ENCODE measurements at regions not wholly inside any gene's neighbourhood (a gene's known extent, or its start where the extent isn't known, plus 50 kb on each side); places are given as distances from the start of the nearest gene placed in this dataset.

DNA sequence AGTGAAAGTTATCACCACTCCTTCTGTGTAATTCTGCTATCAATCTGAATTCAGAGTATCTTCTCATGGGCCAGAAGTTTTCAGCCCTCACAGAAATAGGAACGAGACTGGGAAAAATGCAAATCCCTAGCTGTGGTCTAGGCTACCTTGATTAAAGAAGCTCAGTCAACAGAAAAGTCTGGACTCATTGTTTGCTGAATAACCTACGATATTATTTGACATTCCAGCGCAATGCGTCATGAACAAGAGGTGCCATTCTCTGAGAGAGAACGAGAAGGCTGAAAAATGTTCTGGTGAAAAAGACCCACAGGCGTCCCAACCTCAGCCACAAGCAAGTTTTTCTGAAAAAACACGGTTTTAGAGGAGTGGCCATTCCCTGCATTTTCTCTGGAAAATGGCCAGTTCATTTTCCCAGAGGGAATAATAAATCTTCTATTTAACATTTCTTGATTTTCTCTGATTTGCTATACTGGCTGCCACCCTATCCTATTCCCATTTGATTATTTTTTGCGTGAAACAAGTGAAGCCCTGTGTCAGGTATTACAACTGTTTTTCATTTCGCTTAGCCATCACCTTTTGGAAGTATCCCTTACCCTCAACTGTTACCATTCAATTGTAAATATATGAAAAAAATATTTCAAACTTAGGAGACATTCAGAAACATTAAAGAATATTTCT, 1117.6 kb upstream of the PRKX start:
- peak; percentile 64 for FAIRE-seq
- H3K4me3 Mint-ChIP-seq (ENCODE audit: unreplicated experiment) = no peak overlapping the region
- H3K27ac Mint-ChIP-seq (ENCODE audit: unreplicated experiment) = peak overlapping the region; percentile 62

DNA sequence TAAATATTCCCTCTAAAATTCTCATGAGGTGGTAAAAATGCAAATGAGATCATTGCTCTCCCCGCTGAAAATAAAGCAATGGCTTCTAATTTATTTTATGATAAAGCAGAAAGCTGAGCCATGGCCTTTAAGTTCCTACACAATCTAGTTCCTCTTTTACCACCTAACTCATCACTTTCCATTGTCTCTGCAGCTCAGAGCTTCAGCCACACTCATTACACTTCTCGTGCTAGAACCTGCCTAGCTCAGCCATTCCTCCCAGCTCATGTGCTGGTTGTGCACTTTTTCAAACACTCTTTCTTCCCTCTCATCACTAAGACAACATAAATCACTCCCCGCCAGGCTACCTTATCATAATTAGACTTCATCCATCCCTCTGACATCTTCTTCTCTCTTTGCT, 1112.1 kb upstream of the PRKX start:
- Histone ChIP-seq H3K4me1 (ENCODE audit: insufficient read depth, low read length) (no peaks in the 10 kb centered on the region), H3K27me3 (ENCODE audit: insufficient read depth, low read length) (no peaks in the 10 kb centered on the region), H3K9ac (ENCODE audit: low read length) (no peak overlapping the region), H3K27ac (ENCODE audit: low read depth, low read length) (no peak overlapping the region), H3K4me2 (ENCODE audit: low read length) (no peak overlapping the region), H2AFZ (ENCODE audit: low read depth, low read length) (no peak overlapping the region), H3K4me3 (ENCODE audit: insufficient read depth, low read depth, low read length) (no peak overlapping the region), H3K36me3 (ENCODE audit: insufficient read depth, low read length) (no peaks in the 10 kb centered on the region), H4K20me1 (ENCODE audit: insufficient read depth, low read length) (no peaks in the 10 kb centered on the region), H3K9me3 (ENCODE audit: insufficient read depth, low read depth, low read length) (no peaks in the 10 kb centered on the region), H3K79me2 (ENCODE audit: insufficient read depth, low read length) (no peaks in the 10 kb centered on the region)
- Mint-ChIP-seq H3K27ac (ENCODE audit: unreplicated experiment) (no peak overlapping the region), H3K4me1 (ENCODE audit: low read depth, unreplicated experiment) (peaks cover 3% of the 10 kb centered on the region), H3K36me3 (ENCODE audit: low read depth, unreplicated experiment) (no peaks in the 10 kb centered on the region), H3K9me3 (ENCODE audit: unreplicated experiment) (peaks cover 2% of the 10 kb centered on the region), H3K4me3 (ENCODE audit: unreplicated experiment) (no peak overlapping the region), H3K27me3 (ENCODE audit: low read depth, unreplicated experiment) (no peaks in the 10 kb centered on the region)
- FAIRE-seq (no peak), DNase-seq (ENCODE audit: low read depth) (no peak)
- TF ChIP-seq, protein P1, sequence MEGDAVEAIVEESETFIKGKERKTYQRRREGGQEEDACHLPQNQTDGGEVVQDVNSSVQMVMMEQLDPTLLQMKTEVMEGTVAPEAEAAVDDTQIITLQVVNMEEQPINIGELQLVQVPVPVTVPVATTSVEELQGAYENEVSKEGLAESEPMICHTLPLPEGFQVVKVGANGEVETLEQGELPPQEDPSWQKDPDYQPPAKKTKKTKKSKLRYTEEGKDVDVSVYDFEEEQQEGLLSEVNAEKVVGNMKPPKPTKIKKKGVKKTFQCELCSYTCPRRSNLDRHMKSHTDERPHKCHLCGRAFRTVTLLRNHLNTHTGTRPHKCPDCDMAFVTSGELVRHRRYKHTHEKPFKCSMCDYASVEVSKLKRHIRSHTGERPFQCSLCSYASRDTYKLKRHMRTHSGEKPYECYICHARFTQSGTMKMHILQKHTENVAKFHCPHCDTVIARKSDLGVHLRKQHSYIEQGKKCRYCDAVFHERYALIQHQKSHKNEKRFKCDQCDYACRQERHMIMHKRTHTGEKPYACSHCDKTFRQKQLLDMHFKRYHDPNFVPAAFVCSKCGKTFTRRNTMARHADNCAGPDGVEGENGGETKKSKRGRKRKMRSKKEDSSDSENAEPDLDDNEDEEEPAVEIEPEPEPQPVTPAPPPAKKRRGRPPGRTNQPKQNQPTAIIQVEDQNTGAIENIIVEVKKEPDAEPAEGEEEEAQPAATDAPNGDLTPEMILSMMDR (IDR thresholded peaks at IDR 0.05; ENCODE audit: insufficient read depth, low read depth, low read length) = no peak
- no peak for TF ChIP-seq EZH2 (IDR thresholded peaks at IDR 0.05; ENCODE audit: insufficient read depth, low read length)

More for the DNA sequence above, 1117.6 kb upstream of the PRKX start:
- Histone ChIP-seq H3K9ac (ENCODE audit: low read length) (no peak overlapping the region), H3K79me2 (ENCODE audit: insufficient read depth, low read length) (no peaks in the 10 kb centered on the region), H3K4me2 (ENCODE audit: low read length) (no peak overlapping the region), H3K36me3 (ENCODE audit: insufficient read depth, low read length) (no peaks in the 10 kb centered on the region), H3K9me3 (ENCODE audit: insufficient read depth, low read depth, low read length) (no peaks in the 10 kb centered on the region), H3K27ac (ENCODE audit: low read depth, low read length) (no peak overlapping the region), H3K4me3 (ENCODE audit: insufficient read depth, low read depth, low read length) (no peak overlapping the region), H2AFZ (ENCODE audit: low read depth, low read length) (no peak overlapping the region), H3K27me3 (ENCODE audit: insufficient read depth, low read length) (no peaks in the 10 kb centered on the region), H4K20me1 (ENCODE audit: insufficient read depth, low read length) (no peaks in the 10 kb centered on the region), H3K4me1 (ENCODE audit: insufficient read depth, low read length) (no peaks in the 10 kb centered on the region)
- no peaks in the 10 kb centered on the region for H3K36me3 Mint-ChIP-seq (ENCODE audit: low read depth, unreplicated experiment)
- H3K4me1 Mint-ChIP-seq (ENCODE audit: low read depth, unreplicated experiment) = peaks cover 5% of the 10 kb centered on the region
- TF ChIP-seq EZH2 (IDR thresholded peaks at IDR 0.05; ENCODE audit: insufficient read depth, low read length) = no peak
- TF ChIP-seq, protein P1 (IDR thresholded peaks at IDR 0.05; ENCODE audit: insufficient read depth, low read depth, low read length) = no peak
- H3K27me3 Mint-ChIP-seq (ENCODE audit: low read depth, unreplicated experiment) = no peaks in the 10 kb centered on the region
- H3K9me3 Mint-ChIP-seq (ENCODE audit: unreplicated experiment) = no peaks in the 10 kb centered on the region
- DNase-seq (ENCODE audit: low read depth) = no peak

DNA sequence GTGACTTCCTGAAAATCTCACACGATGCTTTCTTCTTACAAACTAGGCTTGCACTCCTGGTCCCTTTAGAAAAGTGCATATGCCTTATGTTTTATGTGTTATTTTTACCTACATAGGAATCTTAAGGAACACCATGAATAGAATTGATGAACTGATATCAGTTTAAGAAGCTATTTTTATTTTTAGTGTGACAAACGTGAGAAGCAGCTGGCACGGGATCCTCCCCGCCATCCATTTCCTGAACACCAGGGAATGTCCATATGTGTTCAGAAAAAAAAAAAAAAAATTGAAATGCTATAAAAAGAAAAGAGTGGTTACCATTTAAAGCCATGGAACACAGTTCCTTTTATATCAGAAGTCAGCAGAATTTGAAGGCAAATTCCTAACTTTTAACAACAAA, 1096.1 kb upstream of the PRKX start:
- H3K4me1 ChIP-seq (ENCODE audit: insufficient read depth, low read length) = no peaks in the 10 kb centered on the region
- no peak overlapping the region for H2AFZ ChIP-seq (ENCODE audit: low read depth, low read length)
- DNase-seq (ENCODE audit: low read depth) (no peak), FAIRE-seq (no peak)
- Mint-ChIP-seq H3K4me3 (ENCODE audit: unreplicated experiment) (no peak overlapping the region), H3K9me3 (ENCODE audit: unreplicated experiment) (no peaks in the 10 kb centered on the region), H3K27me3 (ENCODE audit: low read depth, unreplicated experiment) (no peaks in the 10 kb centered on the region), H3K27ac (ENCODE audit: unreplicated experiment) (no peak overlapping the region), H3K36me3 (ENCODE audit: low read depth, unreplicated experiment) (no peaks in the 10 kb centered on the region), H3K4me1 (ENCODE audit: low read depth, unreplicated experiment) (no peaks in the 10 kb centered on the region)
- H3K9me3 ChIP-seq (ENCODE audit: insufficient read depth, low read depth, low read length) = no peaks in the 10 kb centered on the region
- no peak overlapping the region for H3K9ac ChIP-seq (ENCODE audit: low read length)
- H3K27ac ChIP-seq (ENCODE audit: low read depth, low read length) = no peak overlapping the region
- no peak overlapping the region for H3K4me2 ChIP-seq (ENCODE audit: low read length)
- no peaks in the 10 kb centered on the region for H3K36me3 ChIP-seq (ENCODE audit: insufficient read depth, low read length)
- no peaks in the 10 kb centered on the region for H4K20me1 ChIP-seq (ENCODE audit: insufficient read depth, low read length)
- no peak overlapping the region for H3K4me3 ChIP-seq (ENCODE audit: insufficient read depth, low read depth, low read length)
- TF ChIP-seq, protein P1 (IDR thresholded peaks at IDR 0.05; ENCODE audit: insufficient read depth, low read depth, low read length) = no peak
- no peak for TF ChIP-seq EZH2 (IDR thresholded peaks at IDR 0.05; ENCODE audit: insufficient read depth, low read length)
- H3K79me2 ChIP-seq (ENCODE audit: insufficient read depth, low read length) = no peaks in the 10 kb centered on the region
- H3K27me3 ChIP-seq (ENCODE audit: insufficient read depth, low read length) = no peaks in the 10 kb centered on the region

Data from astrocyte (in vitro differentiated cells and primary cell).